Left ventricle myocardium superior (tissue), 1 donor: ENCODE measurements at regions not wholly inside any gene's neighbourhood (a gene's known extent, or its start where the extent isn't known, plus 50 kb on each side); places are given as distances from the start of the nearest gene placed in this dataset.
A peak's percentile ranks its signal among the peaks of the same experiment; 100 is the strongest.

Experiments
- ATAC-seq: fragments of 200-7000 bp; cut with Tn5 transposase; one replicate; pipeline ENCODE4 v1.9.1; 2020; ENCODE audit warnings: mild to moderate bottlenecking, moderate library complexity
- DNase-seq: peaks from one replicate; pipeline ENCODE4 v3.0.0-alpha.2; 2020
- intact Hi-C: fragments of 100-400 bp; cut with micrococcal nuclease; formaldehyde crosslinking; loops from one replicate; pipeline ENCODE4 v1.11.0; 2022
- donor health status: DM: no; HTN: yes; CAD: no; lungs with severe emphysema.

DNA sequence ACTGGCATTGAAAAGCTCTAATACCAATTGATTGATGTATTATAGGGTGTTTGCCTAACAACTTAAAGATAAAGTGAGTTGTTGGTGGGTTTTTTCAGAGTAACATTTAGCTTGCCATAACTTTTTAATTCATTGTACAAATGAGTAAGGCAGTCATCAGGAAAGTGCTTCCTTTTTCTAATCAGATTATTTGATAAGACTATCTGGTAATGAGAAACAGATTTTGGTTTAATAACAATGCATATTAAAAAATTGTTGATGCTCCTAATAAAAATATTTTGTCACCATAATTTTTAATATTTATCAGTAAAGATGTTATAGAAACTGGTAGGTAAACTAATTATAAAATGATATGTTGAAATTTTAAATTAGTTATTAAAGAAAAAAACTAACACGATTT is 51.3 kb downstream of the BLTP1 start:
- intact Hi-C loops, result no loop called here

DNA sequence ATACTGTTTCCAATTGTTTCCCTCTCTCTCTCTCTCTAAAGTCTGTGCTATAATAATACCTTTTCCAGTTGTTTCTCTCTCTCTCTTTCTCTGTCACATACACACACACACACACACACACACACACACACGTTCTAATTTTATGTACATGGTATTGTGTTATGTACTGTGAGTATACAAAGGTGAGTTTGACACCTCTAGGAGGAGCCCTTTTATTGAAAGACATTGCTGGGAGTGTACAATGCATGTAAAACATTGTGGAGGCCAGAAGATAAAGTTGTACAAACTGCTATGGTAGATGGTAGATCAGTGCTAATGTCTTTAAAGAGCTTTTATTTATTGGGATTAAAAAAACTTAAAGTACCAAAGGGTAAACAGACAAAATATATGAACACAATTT is 53.6 kb downstream of the BLTP1 start:
- DNase-seq (no peak), ATAC-seq (no peak)
- intact Hi-C loops, result no loop called here

More for the DNA sequence above, 51.3 kb downstream of the BLTP1 start:
- ATAC-seq (no peak), DNase-seq (no peak)

DNA sequence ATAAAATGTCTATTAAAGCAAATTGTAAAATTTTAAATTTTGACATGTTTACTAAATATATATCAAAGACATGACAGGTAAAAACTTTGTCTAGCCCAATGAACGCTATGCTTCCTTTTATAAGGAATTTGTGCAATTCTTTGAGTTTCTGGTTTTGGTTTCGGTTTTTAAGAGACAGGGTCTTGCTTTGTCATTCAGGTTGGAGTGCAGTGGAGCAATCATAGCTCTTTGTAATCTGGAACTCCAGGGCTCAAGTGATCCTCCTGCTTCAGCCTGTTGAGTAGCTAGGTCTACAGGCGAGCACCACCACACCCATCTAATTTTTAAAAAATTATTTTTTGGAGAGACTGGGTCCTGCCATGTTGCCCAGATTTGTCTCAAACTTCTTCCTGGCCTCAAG is 60.7 kb downstream of the BLTP1 start:
- DNase-seq (no peak), ATAC-seq (no peak)
- intact Hi-C loops, result no loop called here

DNA sequence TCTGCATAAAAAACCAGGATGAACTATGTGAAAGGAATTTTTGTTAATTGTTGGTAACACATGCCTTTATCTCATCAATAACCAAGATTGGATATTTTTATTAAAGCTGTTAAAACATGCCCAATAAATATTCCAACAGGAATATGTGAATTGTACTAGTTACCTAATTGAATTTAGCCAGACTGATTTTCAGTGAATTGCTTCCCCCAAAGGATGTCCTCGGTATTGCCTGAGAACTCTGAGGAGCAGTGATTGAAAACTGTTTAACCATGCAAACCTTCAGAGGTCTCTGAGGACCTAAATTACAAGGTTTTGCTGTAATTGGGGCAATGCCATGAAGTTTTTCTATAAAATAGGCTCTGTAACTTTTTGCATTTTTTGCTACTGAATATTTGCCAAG is 66.6 kb downstream of the BLTP1 start:
- intact Hi-C loops, result no loop called here
- no peak for DNase-seq
- ATAC-seq, result no peak

DNA sequence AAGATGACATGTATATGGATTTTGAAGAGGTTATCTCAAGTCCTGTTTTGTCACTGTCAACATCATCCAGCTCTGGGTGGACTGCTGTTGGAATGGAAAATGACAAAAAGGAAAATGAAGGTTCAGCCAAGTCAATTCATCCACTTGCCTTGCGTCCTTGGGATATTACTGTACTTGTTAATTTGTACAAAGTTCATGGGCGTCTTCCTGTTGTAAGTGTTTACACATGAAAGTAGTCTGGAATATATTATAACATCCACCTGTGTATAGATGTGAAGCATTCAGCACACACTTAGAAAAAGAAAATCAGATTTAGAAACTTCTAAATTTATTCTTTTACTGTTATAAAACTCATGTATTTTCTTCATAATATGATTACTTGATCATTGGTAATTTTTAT is 67.2 kb downstream of the BLTP1 start:
- DNase-seq, result no peak
- intact Hi-C loops, result no loop called here
- no peak for ATAC-seq

DNA sequence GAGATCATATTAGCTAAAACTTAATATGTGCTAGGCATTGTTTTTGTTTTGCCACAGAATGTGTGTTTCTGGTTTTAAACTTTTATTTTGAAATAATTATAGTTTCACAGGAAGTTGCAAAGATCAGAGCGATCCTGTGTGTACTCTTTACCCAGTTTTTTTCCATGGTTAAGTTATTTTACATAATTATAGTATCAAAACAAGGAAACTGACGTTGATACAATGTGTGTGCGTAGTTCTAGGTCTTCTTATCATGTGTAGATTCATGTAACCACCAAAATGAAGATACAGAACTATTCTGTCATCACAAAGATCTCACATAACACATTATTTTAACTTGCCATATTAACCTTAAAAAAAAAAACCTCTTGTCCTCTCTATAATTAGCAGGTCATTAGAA is 69.2 kb downstream of the BLTP1 start:
- DNase-seq, result no peak
- ATAC-seq, result no peak
- intact Hi-C loops, result no loop called here

DNA sequence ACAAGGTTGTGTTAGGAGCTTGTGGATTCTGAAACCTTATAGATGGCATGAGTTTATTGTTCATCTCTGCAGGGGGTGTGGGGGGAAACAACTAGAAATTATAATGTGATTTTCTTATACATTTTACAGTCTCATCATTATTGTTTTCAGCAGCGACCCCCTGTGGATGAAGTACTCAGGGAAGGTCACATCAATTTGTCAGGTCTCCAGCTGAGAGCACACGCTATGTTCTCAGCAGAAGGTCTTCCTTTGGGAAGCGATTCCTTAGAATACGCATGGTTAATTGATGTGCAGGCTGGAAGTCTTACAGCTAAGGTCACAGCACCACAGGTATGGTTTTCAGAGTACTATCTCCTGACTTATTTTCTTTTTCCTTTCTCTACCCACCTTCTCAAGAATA is 72.2 kb downstream of the BLTP1 start:
- intact Hi-C loops, result no loop called here
- no peak for ATAC-seq
- no peak for DNase-seq

DNA sequence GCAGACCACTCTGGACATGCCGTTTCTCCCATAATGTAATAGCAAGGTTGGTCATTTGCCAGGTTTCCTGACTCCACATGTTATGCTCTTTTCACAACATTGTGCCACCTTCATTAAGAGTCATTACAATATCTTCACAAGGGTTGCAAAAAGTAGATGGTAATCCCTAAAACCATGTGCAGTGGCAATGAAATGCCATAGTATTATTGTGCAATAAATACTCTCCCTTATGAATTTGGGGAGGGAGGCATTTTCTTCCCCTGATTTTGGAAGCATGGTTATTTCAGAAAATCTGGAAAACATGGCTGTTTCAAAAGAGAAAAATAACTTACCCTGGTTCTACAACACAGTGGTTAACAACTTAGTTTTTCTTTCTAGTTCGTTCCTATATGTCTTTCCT is 75.1 kb downstream of the BLTP1 start:
- ATAC-seq, result no peak
- no peak for DNase-seq
- intact Hi-C loops, result no loop called here

DNA sequence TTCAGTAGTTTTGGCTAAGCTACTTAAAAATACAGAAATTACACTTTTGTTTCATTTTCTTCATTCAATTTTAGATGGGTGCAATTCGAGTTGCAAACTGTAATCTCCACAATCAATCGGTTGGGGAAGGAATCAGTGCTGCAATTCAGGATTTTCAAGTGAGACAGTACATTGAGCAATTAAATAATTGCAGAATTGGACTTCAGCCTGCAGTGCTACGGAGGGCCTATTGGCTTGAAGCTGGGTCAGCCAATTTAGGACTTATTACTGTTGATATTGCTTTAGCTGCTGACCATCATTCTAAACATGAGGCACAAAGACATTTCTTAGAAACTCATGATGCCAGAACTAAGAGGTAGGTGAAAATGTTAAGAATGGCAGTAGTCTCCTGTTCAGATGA is 77.7 kb downstream of the BLTP1 start:
- ATAC-seq, result no peak
- intact Hi-C loops, result no loop called here
- DNase-seq, result no peak

DNA sequence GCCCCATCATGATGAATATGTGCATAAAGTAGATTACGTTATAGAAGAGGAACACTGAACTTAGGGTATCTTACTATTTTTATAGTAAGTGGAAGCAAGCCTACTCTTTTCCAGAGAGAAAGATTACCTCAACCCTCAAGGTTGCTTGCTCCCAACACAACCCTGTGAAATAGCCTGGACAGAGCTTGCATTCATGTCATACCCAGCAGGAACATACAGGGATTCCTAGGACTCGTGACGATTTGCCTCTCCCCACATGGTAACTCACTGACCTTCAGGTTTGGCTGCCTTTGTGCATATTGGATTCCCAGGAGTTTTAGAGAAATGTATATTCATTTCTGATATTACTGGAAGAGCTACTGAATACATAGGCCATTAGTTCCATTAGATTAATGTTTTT is 80.5 kb downstream of the BLTP1 start:
- no peak for DNase-seq
- peak; percentile 50 for ATAC-seq
- intact Hi-C loops, result no loop called here

DNA sequence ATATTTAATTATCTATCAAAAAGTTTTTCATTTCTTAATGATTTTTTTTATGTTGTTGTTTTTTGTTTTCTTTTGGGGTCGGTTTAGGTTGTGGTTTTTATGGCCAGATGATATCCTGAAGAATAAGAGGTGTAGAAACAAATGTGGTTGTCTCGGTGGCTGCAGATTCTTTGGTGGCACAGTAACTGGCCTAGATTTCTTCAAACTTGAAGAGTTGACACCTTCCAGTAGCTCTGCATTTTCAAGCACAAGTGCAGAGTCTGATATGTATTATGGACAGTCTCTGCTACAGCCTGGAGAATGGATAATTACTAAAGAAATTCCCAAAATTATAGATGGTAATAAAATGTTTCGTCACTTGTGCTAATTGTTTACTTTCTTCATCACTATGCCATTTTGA is 82.6 kb downstream of the BLTP1 start:
- intact Hi-C loops, result no loop called here
- no peak for ATAC-seq

DNA sequence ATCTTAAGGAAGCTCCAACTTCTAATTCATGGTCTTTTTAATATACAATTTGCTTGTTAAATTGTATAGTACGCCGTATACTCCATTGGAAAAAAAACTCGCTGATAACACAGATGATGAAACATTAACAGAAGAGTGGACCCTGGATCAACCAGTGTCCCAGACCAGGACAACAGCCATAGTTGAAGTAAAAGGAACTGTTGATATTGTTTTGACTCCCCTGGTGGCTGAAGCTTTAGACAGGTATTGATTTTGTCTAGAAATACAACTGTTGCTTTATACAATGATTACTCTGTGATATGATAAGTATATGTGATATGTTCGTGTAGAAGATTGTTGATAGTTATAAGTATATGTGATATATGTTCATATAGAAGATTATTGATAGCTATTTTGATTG is 91.7 kb downstream of the BLTP1 start:
- DNase-seq (no peak), ATAC-seq (no peak)
- intact Hi-C loops, result no loop called here

More for the DNA sequence above, 82.6 kb downstream of the BLTP1 start:
- no peak for DNase-seq

DNA sequence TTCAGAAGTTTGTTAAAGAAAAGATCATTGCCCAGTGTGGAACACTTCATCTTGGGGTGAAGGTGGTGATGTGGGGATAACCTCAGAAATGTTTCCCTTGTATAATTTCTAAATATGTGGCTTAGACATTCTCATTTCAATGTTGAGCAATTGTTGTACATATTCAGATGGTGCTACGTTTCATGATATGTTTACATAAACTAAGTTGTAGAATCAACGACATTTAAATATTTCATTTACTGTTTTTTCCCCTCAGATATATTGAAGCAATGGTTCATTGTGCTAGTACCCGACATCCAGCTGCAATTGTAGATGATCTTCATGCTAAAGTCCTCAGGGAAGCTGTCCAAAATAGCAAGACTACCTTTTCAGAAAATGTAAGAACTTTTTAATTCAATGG is 92.6 kb downstream of the BLTP1 start:
- no peak for DNase-seq
- ATAC-seq, result no peak
- intact Hi-C loops, result no loop called here

DNA sequence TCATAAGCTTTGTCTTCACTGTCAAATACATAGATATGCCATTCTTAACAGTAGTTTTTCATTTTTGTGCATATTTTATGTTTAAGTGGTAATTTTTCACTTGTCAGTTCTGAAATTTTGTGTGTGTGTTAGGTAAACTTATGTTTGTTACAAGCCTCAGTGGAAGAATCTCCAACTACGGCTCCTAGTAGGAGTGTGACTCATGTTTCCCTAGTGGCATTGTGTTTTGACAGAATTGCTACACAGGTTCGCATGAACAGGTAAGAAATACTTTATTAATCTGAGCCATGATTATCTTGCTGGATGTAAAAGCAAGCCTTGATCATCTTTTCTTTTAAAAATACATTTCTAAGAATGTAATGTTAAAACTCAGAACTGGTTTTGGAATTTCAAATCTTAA is 94.4 kb downstream of the BLTP1 start:
- DNase-seq (no peak), ATAC-seq (no peak)
- intact Hi-C loops, result no loop called here

DNA sequence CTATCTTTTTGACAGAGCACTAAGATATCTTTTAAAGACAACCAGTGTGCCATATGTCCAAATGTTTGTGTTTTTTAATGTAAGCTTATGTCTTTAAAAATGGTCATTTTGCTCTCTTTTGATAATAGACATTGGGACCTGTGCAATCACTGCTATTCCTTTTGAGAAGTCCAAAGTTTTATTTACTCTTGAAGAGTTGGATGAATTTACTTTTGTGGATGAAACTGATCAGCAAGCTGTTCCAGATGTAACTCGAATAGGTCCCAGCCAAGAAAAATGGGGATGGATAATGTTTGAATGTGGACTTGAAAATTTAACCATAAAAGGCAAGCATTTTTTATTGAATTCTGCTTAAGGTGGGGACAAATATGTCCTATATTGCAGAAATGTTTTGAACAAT is 97.2 kb downstream of the BLTP1 start:
- no peak for DNase-seq
- ATAC-seq, result no peak
- intact Hi-C loops, result no loop called here

DNA sequence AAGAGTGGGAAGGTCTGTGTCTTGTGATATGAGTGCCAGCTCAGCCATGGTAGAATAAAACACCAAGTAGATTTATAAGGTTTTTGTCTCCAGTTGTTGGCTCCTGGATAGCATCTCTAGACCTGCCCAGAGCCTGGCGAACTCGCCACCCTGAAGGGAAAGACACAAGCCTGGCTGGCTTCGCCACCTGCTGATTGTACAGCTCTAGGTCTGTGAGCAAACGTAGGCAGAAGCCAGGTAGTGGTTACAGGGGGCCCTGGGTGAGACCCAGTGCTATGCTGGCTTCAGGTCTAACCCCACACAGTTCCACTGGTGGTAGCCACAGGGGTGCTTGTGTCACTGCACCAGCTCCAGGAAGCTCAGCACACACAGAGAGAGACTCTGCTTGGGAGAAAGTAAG is 100.5 kb downstream of the BLTP1 start:
- intact Hi-C loops, result no loop called here
- DNase-seq (no peak), ATAC-seq (no peak)

DNA sequence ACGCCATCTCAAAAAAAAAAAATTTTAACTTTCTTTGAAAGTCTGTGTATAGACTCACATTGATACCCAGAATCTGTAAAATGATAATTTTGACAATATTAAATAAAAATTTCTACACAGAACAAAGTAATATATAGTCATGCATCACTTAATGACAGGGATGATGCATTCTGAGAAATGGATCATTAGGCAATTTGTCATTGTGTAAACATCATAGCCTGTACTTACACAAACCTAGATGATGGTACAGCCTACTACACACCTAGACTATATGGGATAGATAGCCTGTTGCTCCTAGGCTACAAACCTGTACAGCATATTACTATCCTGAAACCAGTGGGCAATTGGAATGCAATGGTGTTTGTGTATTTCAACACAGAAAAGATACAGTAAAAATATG is 107.7 kb downstream of the BLTP1 start:
- intact Hi-C loops, result no loop called here
- DNase-seq (no peak), ATAC-seq (no peak)

DNA sequence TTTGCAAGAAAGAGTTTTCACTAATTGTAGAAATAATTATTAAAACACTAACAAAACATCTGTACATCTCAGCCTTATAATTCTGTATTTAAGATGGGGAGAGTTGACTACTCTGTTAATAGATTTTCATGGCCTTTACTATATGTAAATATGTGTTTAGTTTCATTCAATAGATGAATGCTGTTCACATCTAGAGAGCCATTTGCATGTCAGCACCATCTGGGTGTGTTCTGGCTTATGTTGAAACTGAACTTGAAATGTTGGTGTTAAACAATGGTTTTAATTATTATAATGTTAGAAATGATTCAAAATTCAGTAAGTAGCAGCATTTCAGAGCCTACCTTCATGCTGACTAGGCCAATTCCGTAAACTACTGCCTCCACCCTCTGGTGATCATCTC is 102.5 kb upstream of the ADAD1 start:
- ATAC-seq (no peak), DNase-seq (no peak)
- intact Hi-C loops, result no loop called here

DNA sequence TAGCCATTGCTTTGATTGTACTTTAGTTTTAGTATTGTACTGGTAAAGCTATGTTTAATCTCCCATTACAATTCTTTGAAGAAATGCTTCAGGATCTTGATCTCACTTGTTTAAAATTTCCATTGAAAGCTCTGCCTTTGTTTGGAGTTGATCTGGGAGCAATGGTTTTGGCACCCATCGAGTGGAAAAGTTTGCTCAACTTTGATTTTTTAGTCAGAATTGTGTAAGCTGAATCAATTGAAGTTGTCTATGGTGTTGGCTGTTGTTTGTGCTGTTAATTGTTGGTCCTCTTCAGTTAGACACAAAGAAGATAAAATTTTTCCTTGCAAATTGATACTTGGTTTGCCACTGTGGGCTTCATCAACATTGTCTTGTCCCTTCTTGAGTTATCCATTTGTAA is 99.8 kb upstream of the ADAD1 start:
- DNase-seq (no peak), ATAC-seq (no peak)
- intact Hi-C loops, result no loop called here

DNA sequence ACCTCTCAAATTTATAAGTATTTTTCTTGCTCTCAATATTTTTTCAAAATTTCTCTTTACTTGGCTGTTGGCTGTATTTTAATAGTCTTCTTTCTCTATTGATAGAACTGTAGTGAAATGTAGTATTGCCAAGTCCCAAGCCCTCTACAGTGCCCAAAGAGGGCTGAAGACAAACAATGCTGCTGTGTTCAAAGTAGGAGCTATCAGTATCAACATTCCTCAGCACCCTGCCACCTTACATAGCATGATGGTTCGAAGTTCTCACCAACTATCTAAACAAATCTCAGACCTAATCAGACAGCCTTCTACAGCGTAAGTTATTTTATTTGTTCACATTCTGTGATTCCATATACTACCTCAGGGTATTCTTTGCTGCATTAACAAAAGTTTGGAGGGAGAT is 99.1 kb upstream of the ADAD1 start:
- intact Hi-C loops, result no loop called here
- ATAC-seq, result no peak

DNA sequence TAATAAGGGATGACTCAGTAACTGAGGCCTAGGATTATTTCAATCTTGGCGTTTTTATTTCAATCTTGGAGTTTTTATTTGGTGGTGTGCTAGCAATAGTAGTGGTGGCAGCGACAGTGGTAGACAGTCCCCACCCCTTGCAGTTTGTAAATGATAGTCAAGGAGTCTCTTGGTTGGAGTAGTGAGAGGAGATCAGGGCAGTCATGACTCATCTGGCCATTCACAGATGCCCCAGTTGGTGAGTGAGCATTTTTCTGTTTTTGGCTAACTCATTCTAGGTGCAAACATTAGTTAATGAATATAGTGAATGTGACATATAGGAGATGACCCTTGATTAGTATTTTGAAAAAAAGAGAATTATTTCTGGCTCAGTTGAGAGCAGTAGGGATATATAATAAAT is 93.5 kb upstream of the ADAD1 start:
- DNase-seq (no peak), ATAC-seq (no peak)
- intact Hi-C loops, result no loop called here

More for the DNA sequence above, 99.1 kb upstream of the ADAD1 start:
- DNase-seq, result no peak
